ENCODE measurements at regions not wholly inside any gene's neighbourhood (a gene's known extent, or its start where the extent isn't known, plus 50 kb on each side); places are given as distances from the start of the nearest gene placed in this dataset.

DNA sequence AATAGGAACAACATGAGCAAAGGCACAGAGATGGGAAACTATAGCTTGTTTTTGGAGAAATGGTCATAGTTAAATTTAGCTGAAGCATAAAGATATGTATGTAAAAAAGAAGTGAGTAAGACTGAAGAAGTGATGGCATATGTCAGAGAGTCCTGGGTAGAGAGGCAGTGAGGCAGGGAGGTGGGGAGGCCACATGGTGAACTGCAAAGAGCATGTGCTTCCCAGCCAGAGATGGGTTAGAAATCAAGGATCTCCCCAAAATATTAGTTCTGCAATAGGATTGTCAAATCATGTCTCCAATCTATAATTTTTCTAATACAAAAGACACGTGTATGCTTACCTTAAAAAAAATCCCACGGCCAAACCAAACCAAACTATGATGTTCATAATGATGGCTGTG, 82.1 kb upstream of the STXBP6 start:
- POLR2A ChIA-PET: no interaction called here
- peaks cover 16% of the 10 kb centered on the region for H3K27me3 Mint-ChIP-seq
- H3K4me3 Mint-ChIP-seq: no peak overlapping the region
- DNase-seq: no peak
- H3K36me3 Mint-ChIP-seq (ENCODE audit: low read depth): no peaks in the 10 kb centered on the region
- H3K27ac Mint-ChIP-seq: no peak overlapping the region
- CTCF ChIA-PET: interaction anchor here (1.0 to 5.5 kb wide), 9 partner anchors 9 to 650 kb away, joined by 3 to 27 read pairs (median 6); no protein-coding TSS in a partner anchor
- H3K9me3 Mint-ChIP-seq: no peaks in the 10 kb centered on the region
- H3K4me1 Mint-ChIP-seq: no peaks in the 10 kb centered on the region

DNA sequence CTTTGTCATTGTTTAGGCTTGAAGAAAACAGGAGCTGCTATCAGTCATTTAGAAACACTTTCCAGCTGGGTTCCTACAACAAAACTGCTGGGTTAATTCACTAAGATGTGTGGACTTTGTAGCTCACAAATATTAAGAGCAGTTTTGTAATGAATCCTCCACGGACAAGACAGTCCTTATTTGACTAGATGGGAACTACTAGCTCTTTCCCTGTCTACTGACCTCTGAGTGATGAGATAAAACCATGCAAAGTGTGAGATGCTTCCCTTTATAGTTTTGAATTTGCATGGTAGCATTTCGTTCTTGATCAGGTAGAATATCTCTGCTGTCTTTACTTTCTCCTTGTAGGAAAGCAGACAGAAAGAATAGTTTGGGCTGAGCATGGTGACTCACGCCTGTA, 72.9 kb upstream of the STXBP6 start:
- H3K27me3 Mint-ChIP-seq: no peaks in the 10 kb centered on the region
- H3K36me3 Mint-ChIP-seq (ENCODE audit: low read depth): no peaks in the 10 kb centered on the region
- DNase-seq: no peak
- no peaks in the 10 kb centered on the region for H3K4me1 Mint-ChIP-seq
- ChIA-PET CTCF (interaction anchor here (1.1 to 1.9 kb wide), 2 partner anchors 10 to 417 kb away, joined by 3 to 7 read pairs; no protein-coding TSS in a partner anchor), POLR2A (no interaction called here)
- no peak overlapping the region for H3K27ac Mint-ChIP-seq
- H3K4me3 Mint-ChIP-seq: no peak overlapping the region
- H3K9me3 Mint-ChIP-seq: no peaks in the 10 kb centered on the region

DNA sequence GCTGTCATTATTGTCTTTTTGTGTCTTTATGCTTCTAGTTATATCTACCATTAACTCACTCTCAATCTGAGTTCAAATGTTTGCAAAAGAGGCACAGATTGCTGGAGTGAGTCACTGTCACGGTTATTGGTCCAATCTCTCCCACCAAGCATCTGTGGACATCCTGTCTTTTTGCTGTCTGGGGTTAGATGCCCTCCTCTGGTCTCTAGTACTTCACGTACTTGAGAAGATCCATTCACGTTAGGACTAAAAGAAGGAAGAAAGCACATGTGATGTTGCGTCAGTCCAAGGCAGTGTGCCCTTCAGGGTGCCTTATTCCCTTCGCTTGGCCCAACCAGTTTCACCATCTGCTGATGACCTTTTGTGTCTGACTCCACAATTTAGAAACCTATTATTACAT, 72.3 kb upstream of the STXBP6 start:
- Mint-ChIP-seq H3K4me1 (no peaks in the 10 kb centered on the region), H3K9me3 (no peaks in the 10 kb centered on the region), H3K27ac (no peak overlapping the region), H3K27me3 (no peaks in the 10 kb centered on the region), H3K4me3 (no peak overlapping the region), H3K36me3 (ENCODE audit: low read depth) (no peaks in the 10 kb centered on the region)
- DNase-seq: no peak
- ChIA-PET POLR2A (no interaction called here), CTCF (interaction anchor here (1.1 to 1.9 kb wide), 2 partner anchors 10 to 416 kb away, joined by 3 to 7 read pairs; no protein-coding TSS in a partner anchor)

DNA sequence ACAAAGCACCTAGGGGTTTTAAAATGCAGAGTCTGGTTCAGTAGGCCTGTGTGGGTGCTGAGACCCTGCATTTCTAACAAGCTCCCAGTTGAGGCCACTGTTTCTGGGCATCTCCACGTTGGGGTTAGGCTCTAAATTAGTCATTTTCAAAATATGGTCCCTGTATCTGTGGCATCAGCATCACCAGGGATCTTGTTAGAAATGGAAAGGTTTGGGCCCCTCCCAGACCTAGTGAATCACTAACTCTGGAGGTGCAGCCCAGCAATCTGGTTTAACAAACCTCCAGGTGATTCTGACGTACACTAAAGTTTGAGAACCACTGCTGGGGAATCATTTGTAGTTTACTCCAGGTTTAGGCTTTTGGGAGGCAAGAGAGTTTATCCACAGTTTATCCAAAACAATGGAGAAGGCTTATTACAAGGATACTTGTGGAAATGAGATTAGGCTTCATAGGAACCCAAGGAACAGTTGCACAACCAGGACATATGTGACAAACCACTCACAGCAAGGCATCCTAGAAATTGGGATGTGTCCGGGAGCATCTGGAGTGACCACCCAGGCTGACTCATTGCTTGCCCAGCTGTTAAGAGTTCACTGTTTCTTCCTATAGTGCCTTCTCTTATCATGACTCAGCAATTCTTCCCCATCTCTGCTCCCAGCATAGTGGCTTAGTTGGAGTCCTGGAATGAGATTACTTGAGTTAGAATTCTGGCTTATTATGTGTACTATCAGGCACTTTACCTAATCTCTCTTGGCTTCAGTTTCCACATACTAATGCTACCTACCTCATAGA, 71.6 kb upstream of the STXBP6 start:
- CTCF ChIA-PET: interaction anchor here (1.1 kb wide), 1 partner anchor 416 kb away, joined by 3 read pairs; no protein-coding TSS in a partner anchor

DNA sequence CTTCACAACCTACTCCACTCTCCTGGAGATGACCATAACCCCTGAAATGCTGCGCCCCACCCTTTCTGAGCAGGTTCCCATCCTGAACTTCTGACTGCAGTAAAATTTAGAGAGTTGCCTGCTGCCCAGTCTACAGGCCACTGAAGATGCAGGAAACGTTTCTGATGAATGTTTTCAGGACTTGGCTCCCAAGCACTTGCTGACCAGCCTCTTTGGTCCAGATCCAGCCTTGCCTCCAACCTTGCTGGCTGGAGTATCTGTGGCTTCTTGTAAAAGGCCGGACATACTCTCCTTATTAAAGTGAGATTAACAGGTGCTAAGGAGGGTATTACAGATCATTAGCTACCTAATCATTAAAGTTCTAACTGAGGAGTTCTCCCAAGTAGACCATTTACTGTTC, 70.3 kb upstream of the STXBP6 start:
- Mint-ChIP-seq H3K36me3 (ENCODE audit: low read depth) (no peaks in the 10 kb centered on the region), H3K27me3 (no peaks in the 10 kb centered on the region), H3K4me3 (no peak overlapping the region), H3K9me3 (no peaks in the 10 kb centered on the region), H3K27ac (no peak overlapping the region), H3K4me1 (no peaks in the 10 kb centered on the region)
- ChIA-PET CTCF (no interaction called here), POLR2A (no interaction called here)
- no peak for DNase-seq

More for the DNA sequence above, 71.6 kb upstream of the STXBP6 start:
- no peaks in the 10 kb centered on the region for H3K27me3 Mint-ChIP-seq
- H3K9me3 Mint-ChIP-seq: no peaks in the 10 kb centered on the region
- POLR2A ChIA-PET: no interaction called here
- no peaks in the 10 kb centered on the region for H3K36me3 Mint-ChIP-seq (ENCODE audit: low read depth)
- no peak overlapping the region for H3K27ac Mint-ChIP-seq
- no peak for DNase-seq
- no peak overlapping the region for H3K4me3 Mint-ChIP-seq
- no peaks in the 10 kb centered on the region for H3K4me1 Mint-ChIP-seq

DNA sequence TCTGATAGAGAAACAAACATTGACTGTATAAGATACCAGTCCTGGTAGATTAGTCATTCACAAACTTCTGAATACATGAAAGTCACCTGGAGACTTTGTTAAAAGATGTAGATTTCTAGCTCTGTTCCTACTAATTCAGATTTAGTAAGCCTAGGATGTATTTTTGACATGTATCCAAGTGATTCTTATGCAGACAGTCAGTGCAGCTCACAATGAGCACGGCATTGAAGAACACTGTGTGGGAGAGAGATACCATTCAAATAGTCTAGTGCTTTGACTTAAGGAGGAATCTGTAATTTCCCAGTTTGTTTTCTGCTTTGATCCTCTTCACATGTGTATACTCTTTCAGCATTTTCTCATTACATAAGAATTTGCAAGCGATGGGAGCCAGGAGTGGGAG, 68.7 kb upstream of the STXBP6 start:
- H3K4me3 Mint-ChIP-seq: no peak overlapping the region
- CTCF ChIA-PET: no interaction called here
- H3K4me1 Mint-ChIP-seq: no peaks in the 10 kb centered on the region
- H3K9me3 Mint-ChIP-seq: no peaks in the 10 kb centered on the region
- POLR2A ChIA-PET: no interaction called here
- H3K27ac Mint-ChIP-seq: no peak overlapping the region
- DNase-seq: no peak
- H3K36me3 Mint-ChIP-seq (ENCODE audit: low read depth): no peaks in the 10 kb centered on the region
- H3K27me3 Mint-ChIP-seq: peaks cover 2% of the 10 kb centered on the region

DNA sequence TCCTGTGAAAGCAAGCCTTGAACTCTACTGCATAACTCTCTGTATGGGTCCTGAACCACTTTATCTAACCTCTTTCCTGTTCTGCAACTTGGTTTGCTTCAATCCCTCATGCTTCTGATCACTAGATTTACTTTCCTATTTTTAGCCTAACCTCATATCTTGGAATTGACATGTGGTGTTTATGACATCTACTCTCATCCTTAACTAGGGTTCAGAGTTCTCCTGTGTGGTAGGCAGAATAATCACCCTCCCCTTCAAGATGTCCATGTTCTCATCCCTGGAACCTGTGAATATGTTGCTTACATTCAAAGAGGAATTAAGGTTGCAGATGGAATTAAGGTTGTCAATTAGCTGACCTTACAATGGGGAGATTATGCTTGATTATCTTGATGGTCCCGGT, 67.4 kb upstream of the STXBP6 start:
- H3K4me3 Mint-ChIP-seq: no peak overlapping the region
- CTCF ChIA-PET: no interaction called here
- H3K9me3 Mint-ChIP-seq: no peaks in the 10 kb centered on the region
- H3K4me1 Mint-ChIP-seq: no peaks in the 10 kb centered on the region
- no peak for DNase-seq
- no peaks in the 10 kb centered on the region for H3K36me3 Mint-ChIP-seq (ENCODE audit: low read depth)
- POLR2A ChIA-PET: no interaction called here
- H3K27ac Mint-ChIP-seq: no peak overlapping the region
- peaks cover 2% of the 10 kb centered on the region for H3K27me3 Mint-ChIP-seq

DNA sequence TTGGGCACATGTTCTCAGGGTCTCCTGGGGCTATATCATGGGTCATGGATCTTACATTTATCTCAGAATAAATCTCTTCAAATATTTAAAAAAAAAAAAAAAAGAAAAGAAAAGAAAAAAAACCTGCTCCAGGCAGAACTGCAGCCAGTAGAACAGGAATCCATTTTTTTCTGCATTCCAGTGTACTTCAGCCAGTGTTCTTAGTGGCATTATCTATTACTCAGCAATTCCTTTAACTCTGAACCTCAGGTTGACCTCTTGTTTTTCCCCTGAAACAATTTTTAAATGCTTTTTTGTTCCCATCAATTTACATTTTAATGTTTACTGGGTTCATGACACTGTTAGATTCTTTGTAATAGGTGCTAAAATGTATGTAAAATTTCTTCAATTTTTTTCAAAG, 66.7 kb upstream of the STXBP6 start:
- Mint-ChIP-seq H3K4me3 (no peak overlapping the region), H3K27me3 (peaks cover 2% of the 10 kb centered on the region), H3K27ac (no peak overlapping the region), H3K9me3 (no peaks in the 10 kb centered on the region), H3K36me3 (ENCODE audit: low read depth) (no peaks in the 10 kb centered on the region), H3K4me1 (no peaks in the 10 kb centered on the region)
- DNase-seq: no peak
- CTCF ChIA-PET: no interaction called here
- POLR2A ChIA-PET: no interaction called here

DNA sequence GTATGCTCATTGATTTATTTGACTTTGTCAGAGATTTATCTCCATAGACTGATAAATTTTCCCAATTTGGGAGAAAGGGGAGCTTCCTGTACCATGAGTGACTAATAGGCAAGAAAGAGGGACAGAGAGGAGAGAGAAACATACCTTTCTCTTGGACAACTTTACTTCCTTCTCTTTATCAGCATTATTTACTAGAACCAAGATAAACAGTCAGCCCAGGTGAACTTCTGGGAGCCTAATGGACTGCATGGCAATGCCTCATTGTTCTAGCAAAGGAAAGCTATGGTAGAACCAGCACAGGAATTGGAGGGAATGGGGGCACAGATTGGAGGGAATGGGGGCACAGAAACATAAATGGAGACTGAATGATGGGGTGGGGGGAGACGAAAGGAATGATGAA, 63.4 kb upstream of the STXBP6 start:
- no peaks in the 10 kb centered on the region for H3K4me1 Mint-ChIP-seq
- CTCF ChIA-PET: interaction anchor here (1.9 kb wide), 1 partner anchor 19 kb away, joined by 6 read pairs; no protein-coding TSS in a partner anchor
- H3K9me3 Mint-ChIP-seq: no peaks in the 10 kb centered on the region
- H3K4me3 Mint-ChIP-seq: no peak overlapping the region
- no peak overlapping the region for H3K27ac Mint-ChIP-seq
- H3K27me3 Mint-ChIP-seq: peaks cover 2% of the 10 kb centered on the region
- no peaks in the 10 kb centered on the region for H3K36me3 Mint-ChIP-seq (ENCODE audit: low read depth)
- POLR2A ChIA-PET: no interaction called here
- no peak for DNase-seq

DNA sequence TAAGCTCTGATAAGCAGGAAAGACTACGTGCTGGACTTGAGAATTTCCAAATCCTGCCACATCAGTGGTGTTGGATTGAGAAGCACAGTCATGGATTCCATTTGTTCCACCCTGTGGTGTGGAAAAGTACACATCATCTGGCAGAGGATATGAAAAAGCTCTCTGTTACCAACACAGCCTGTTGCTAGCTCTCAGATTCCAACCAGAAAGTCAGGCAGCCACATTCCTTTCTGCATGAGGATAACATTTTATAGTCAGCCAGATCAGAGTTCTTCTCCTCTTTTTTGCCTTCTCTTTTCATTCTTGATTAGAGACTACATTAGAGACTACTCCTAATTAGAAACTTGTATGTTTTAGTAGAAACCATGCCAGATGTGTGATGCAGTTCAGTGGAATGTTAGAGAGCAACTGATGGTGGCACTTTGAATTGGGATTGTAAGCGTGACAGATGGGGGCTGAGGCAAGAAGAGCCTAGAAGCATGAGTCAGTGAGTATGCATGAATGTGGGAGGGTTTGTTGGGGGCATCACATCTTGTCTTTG, 61.2 kb upstream of the STXBP6 start:
- no peak overlapping the region for H3K27ac Mint-ChIP-seq

DNA sequence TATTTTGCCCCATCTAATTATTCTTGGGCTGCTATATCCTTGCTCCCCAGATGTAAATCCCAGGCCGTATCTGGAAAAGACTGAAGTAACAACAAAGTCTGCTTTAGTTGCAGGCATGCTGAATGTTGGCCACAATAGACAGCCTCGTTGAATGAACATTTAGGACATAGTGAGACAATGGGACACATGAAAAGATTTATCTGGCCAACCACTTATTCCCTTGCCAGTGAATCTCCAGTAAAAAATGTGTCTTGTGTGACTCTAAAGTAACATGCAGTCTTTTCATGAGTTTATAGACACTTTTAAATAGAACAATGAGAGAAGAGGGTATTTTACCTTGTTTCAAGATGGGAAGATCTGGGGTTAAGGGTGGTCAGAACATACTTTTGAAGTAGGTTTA, 60.2 kb upstream of the STXBP6 start:
- no peak for DNase-seq
- no peaks in the 10 kb centered on the region for H3K9me3 Mint-ChIP-seq
- peaks cover under 1% of the 10 kb centered on the region for H3K27me3 Mint-ChIP-seq
- H3K4me3 Mint-ChIP-seq: no peak overlapping the region
- no peak overlapping the region for H3K27ac Mint-ChIP-seq
- no peaks in the 10 kb centered on the region for H3K4me1 Mint-ChIP-seq
- H3K36me3 Mint-ChIP-seq (ENCODE audit: low read depth): no peaks in the 10 kb centered on the region
- ChIA-PET CTCF (no interaction called here), POLR2A (no interaction called here)

More for the DNA sequence above, 61.2 kb upstream of the STXBP6 start:
- no peak for DNase-seq
- no peaks in the 10 kb centered on the region for H3K36me3 Mint-ChIP-seq (ENCODE audit: low read depth)
- H3K4me1 Mint-ChIP-seq: no peaks in the 10 kb centered on the region
- H3K4me3 Mint-ChIP-seq: no peak overlapping the region
- no peaks in the 10 kb centered on the region for H3K9me3 Mint-ChIP-seq
- H3K27me3 Mint-ChIP-seq: peaks cover 2% of the 10 kb centered on the region
- ChIA-PET CTCF (no interaction called here), POLR2A (no interaction called here)

DNA sequence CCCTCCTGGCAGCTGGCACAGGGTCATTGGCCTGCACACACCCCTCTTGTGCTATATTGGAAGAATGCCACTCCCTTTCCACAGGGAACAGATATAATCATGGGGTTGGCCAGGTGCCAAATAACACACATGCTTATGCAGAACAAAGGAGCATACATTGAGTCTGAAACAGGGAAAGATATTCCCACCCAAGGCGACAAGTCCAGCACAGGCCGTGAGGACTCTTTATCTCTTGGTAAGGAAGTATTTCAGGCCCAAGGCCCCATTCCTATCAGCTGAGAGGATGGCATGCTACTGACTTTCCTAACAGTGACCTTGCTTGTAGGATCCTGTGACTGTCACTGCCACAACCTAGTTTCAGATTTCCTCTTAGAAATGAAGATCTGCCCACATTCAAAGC, 59.0 kb upstream of the STXBP6 start:
- Mint-ChIP-seq H3K9me3 (no peaks in the 10 kb centered on the region), H3K4me1 (no peaks in the 10 kb centered on the region), H3K4me3 (no peak overlapping the region), H3K27ac (no peak overlapping the region), H3K27me3 (no peaks in the 10 kb centered on the region), H3K36me3 (ENCODE audit: low read depth) (no peaks in the 10 kb centered on the region)
- no peak for DNase-seq
- CTCF ChIA-PET: no interaction called here
- POLR2A ChIA-PET: no interaction called here

DNA sequence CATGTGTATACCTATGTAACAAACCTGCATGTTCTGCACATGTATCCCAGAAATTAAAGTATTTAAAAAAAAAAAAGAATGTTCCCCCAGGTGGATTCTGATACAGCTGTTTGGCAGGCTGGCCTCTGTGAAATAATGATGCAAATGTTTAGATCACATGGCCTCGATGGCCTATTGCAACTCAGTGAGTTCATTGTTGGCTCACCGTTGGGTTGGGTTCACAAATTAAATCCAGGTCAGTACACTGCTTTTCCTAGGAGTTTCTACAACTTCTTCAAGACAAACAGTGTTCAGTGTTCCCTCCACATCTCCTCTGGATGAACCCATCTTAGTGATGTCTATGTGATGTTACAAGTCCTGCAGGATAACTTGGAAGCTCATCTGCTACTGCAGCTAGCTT, 58.3 kb upstream of the STXBP6 start:
- H3K4me1 Mint-ChIP-seq: no peaks in the 10 kb centered on the region
- ChIA-PET POLR2A (no interaction called here), CTCF (no interaction called here)
- H3K36me3 Mint-ChIP-seq (ENCODE audit: low read depth): no peaks in the 10 kb centered on the region
- H3K27me3 Mint-ChIP-seq: no peaks in the 10 kb centered on the region
- no peak overlapping the region for H3K27ac Mint-ChIP-seq
- no peak overlapping the region for H3K4me3 Mint-ChIP-seq
- DNase-seq: no peak
- no peaks in the 10 kb centered on the region for H3K9me3 Mint-ChIP-seq

DNA sequence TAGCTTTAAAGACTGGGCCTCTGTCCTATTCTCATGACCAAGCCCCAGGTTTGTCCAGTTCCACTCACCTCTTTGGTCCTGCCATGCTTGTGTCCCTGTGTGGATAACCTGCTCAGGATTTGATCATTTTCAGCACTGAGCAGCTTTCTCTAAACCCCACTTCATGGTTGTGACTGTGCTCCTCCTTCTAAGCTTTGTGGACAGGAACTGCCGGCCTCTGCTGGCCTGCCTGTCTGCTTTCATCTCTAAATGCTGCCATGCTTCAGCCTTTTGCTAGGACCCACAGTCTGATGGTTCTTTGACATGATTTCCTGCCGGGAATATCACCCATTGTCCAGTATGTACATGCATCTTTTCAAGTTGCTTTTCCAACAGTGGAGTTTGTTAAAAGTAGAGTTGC, 53.9 kb upstream of the STXBP6 start:
- Mint-ChIP-seq H3K27me3 (peaks cover 2% of the 10 kb centered on the region), H3K4me1 (no peaks in the 10 kb centered on the region), H3K4me3 (no peak overlapping the region), H3K36me3 (ENCODE audit: low read depth) (no peaks in the 10 kb centered on the region), H3K27ac (no peak overlapping the region), H3K9me3 (no peaks in the 10 kb centered on the region)
- CTCF ChIA-PET: no interaction called here
- POLR2A ChIA-PET: no interaction called here
- no peak for DNase-seq

Measured in activated CD4-positive, alpha-beta memory T cell treated with anti-CD3 and anti-CD28 coated beads, Interleukin-2, amount 10 ng/mL, durations not matched to agents 7 days and 5 days (primary cell).